ENCODE measurements at regions not wholly inside any gene's neighbourhood (a gene's known extent, or its start where the extent isn't known, plus 50 kb on each side); places are given as distances from the start of the nearest gene placed in this dataset.

DNA sequence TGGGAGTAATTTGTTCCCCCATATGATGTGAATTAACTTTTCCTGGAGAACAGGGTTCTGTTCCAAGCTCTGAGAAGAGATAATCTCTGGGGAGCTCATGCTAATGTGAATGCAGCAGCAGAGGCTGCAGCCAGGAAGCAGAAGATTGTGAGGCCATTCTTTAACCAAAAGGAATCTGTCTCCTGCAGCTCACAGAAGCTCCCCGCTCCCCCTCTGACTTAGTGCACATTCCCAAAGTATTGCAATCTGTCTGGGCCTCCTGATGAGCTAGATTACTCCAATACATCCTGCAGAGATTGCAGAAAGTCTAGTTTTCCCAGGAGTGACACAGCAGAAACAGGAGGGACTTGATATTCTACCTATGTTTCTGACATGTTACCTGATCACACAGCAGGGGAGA is 420.6 kb upstream of the FAT3 start:
- TF ChIP-seq POLR2A (IDR thresholded peaks at IDR 0.05), result no peak
- TF ChIP-seq, protein P1, sequence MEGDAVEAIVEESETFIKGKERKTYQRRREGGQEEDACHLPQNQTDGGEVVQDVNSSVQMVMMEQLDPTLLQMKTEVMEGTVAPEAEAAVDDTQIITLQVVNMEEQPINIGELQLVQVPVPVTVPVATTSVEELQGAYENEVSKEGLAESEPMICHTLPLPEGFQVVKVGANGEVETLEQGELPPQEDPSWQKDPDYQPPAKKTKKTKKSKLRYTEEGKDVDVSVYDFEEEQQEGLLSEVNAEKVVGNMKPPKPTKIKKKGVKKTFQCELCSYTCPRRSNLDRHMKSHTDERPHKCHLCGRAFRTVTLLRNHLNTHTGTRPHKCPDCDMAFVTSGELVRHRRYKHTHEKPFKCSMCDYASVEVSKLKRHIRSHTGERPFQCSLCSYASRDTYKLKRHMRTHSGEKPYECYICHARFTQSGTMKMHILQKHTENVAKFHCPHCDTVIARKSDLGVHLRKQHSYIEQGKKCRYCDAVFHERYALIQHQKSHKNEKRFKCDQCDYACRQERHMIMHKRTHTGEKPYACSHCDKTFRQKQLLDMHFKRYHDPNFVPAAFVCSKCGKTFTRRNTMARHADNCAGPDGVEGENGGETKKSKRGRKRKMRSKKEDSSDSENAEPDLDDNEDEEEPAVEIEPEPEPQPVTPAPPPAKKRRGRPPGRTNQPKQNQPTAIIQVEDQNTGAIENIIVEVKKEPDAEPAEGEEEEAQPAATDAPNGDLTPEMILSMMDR (IDR thresholded peaks at IDR 0.05), result no peak
